H9 (cell line): ENCODE measurements at regions not wholly inside any gene's neighbourhood (a gene's known extent, or its start where the extent isn't known, plus 50 kb on each side); places are given as distances from the start of the nearest gene placed in this dataset.

Experiments
- DNase-seq: peaks from one replicate; pipeline ENCODE4 v3.0.0-alpha.2; 2017
- H2AFZ ChIP-seq: one replicate; pipeline ENCODE4 v1.6.1; 2013; ENCODE audit warnings: mild to moderate bottlenecking, low read length, control low read depth, moderate library complexity
- H2AK5ac ChIP-seq: 2 replicates; pipeline ENCODE4 v1.6.1; 2013; ENCODE audit warnings: low read length, control low read depth, mixed read lengths; ENCODE audit not compliant: insufficient read length
- H2BK120ac ChIP-seq: one replicate; pipeline ENCODE4 v1.6.1; 2013; ENCODE audit warnings: low read depth, mild to moderate bottlenecking, low read length, control low read depth, inconsistent platforms; ENCODE audit not compliant: poor library complexity, severe bottlenecking
- H2BK12ac ChIP-seq: 2 replicates; pipeline ENCODE4 v1.6.1; 2013; ENCODE audit warnings: low read length, control low read depth, mixed read lengths, low read depth; ENCODE audit not compliant: insufficient read length
- H2BK15ac ChIP-seq: 2 replicates; pipeline ENCODE4 v1.6.1; 2013; ENCODE audit warnings: low read depth, low read length, control low read depth
- H2BK20ac ChIP-seq: one replicate; pipeline ENCODE4 v1.6.1; 2013; ENCODE audit warnings: low read depth, mild to moderate bottlenecking, low read length, control low read depth, inconsistent platforms; ENCODE audit not compliant: poor library complexity, severe bottlenecking
- H2BK5ac ChIP-seq: 2 replicates; pipeline ENCODE4 v1.6.1; 2013; ENCODE audit warnings: low read length, control low read depth, mixed read lengths; ENCODE audit not compliant: insufficient read length
- H3K14ac ChIP-seq: 2 replicates; pipeline ENCODE4 v1.6.1; 2013; ENCODE audit warnings: low read length, control low read depth; ENCODE audit not compliant: insufficient read depth
- H3K18ac ChIP-seq: 2 replicates; pipeline ENCODE4 v1.6.1; 2013; ENCODE audit warnings: low read depth, mild to moderate bottlenecking, mixed read lengths, low read length, control low read depth; ENCODE audit not compliant: insufficient read length
- H3K23ac ChIP-seq: 2 replicates; pipeline ENCODE4 v1.6.1; 2013; ENCODE audit warnings: low read length, control low read depth, mixed read lengths, low read depth; ENCODE audit not compliant: insufficient read length
- H3K23me2 ChIP-seq: 2 replicates; pipeline ENCODE4 v1.6.1; 2013; ENCODE audit warnings: low read depth, mild to moderate bottlenecking, mixed read lengths, low read length, control low read depth; ENCODE audit not compliant: insufficient read length, poor library complexity, severe bottlenecking
- H3K27ac ChIP-seq: 2 replicates; pipeline ENCODE4 v1.5.1; 2013; ENCODE audit warnings: low read length, control low read depth, mixed read lengths, low read depth; ENCODE audit not compliant: insufficient read length
- H3K27me3 ChIP-seq: 2 replicates; pipeline ENCODE4 v1.6.1; 2013; ENCODE audit warnings: low read length, control low read depth, inconsistent platforms; ENCODE audit not compliant: insufficient read depth
- H3K4ac ChIP-seq: 2 replicates; pipeline ENCODE4 v1.6.1; 2013; ENCODE audit warnings: low read depth, mild to moderate bottlenecking, control low read depth, inconsistent platforms, low read length, moderate library complexity
- H3K4me1 ChIP-seq: 2 replicates; pipeline ENCODE4 v1.6.1; 2013; ENCODE audit warnings: low read length, control low read depth, inconsistent platforms; ENCODE audit not compliant: insufficient read depth
- H3K4me2 ChIP-seq: 2 replicates; pipeline ENCODE4 v1.6.1; 2013; ENCODE audit warnings: low read length, control low read depth, mixed read lengths; ENCODE audit not compliant: insufficient read length, insufficient read depth
- H3K56ac ChIP-seq: 2 replicates; pipeline ENCODE4 v1.6.1; 2013; ENCODE audit warnings: low read depth, mild to moderate bottlenecking, mixed read lengths, low read length, control low read depth; ENCODE audit not compliant: insufficient read length
- H3K79me1 ChIP-seq: 2 replicates; pipeline ENCODE4 v1.6.1; 2013; ENCODE audit warnings: low read depth, mild to moderate bottlenecking, moderate library complexity, low read length, control low read depth, inconsistent platforms; ENCODE audit not compliant: insufficient read depth, poor library complexity, severe bottlenecking
- H3K79me2 ChIP-seq: 2 replicates; pipeline ENCODE4 v1.6.1; 2013; ENCODE audit warnings: low read length, control low read depth, inconsistent platforms; ENCODE audit not compliant: insufficient read depth
- H3K9ac ChIP-seq: 2 replicates; pipeline ENCODE4 v1.6.1; 2013; ENCODE audit warnings: low read length, control low read depth, mixed read lengths; ENCODE audit not compliant: insufficient read length; ENCODE audit errors: extremely low read depth
- H3K9me3 ChIP-seq: one replicate; pipeline ENCODE4 v1.6.1; 2013; ENCODE audit warnings: low read depth, low read length, inconsistent platforms; ENCODE audit not compliant: control insufficient read depth
- H3T11ph ChIP-seq: one replicate; pipeline ENCODE4 v1.6.1; 2013; ENCODE audit warnings: mild to moderate bottlenecking, low read length, control low read depth, inconsistent platforms
- H4K20me1 ChIP-seq: one replicate; pipeline ENCODE4 v1.6.1; 2013; ENCODE audit not compliant: control insufficient read depth, insufficient read length, insufficient read depth
- H4K5ac ChIP-seq: 2 replicates; pipeline ENCODE4 v1.6.1; 2013; ENCODE audit warnings: low read depth, mild to moderate bottlenecking, mixed read lengths, low read length, control low read depth; ENCODE audit not compliant: insufficient read length
- H4K8ac ChIP-seq: replicated peaks from 2 replicates; pipeline ENCODE4 v1.6.1; 2013; ENCODE audit warnings: low read length, control low read depth, mixed read lengths, low read depth; ENCODE audit not compliant: insufficient read length
- H4K91ac ChIP-seq: 2 replicates; pipeline ENCODE4 v1.6.1; 2013; ENCODE audit warnings: low read depth, mild to moderate bottlenecking, moderate library complexity, mixed read lengths, low read length, control low read depth; ENCODE audit not compliant: insufficient read length
- H3K27ac Mint-ChIP-seq, 3 experiments: 2 replicates in 2 of 3; 3 replicates in 1 of 3; pipeline ENCODE4 v1.8.0; 2020 to 2021; ENCODE audit warnings: mixed read lengths in 3 of 3, mild to moderate bottlenecking in 1 of 3, moderate library complexity in 1 of 3
- H3K27me3 Mint-ChIP-seq: 2 replicates; pipeline ENCODE4 v1.8.0; 2021; ENCODE audit warnings: low read depth, mild to moderate bottlenecking, moderate library complexity, mixed read lengths
- H3K36me3 Mint-ChIP-seq, 3 experiments: 2 replicates in 2 of 3; 3 replicates in 1 of 3; pipeline ENCODE4 v1.8.0; 2020 to 2021; ENCODE audit warnings: low read depth in 3 of 3, mixed read lengths in 3 of 3; ENCODE audit not compliant: insufficient read depth in 1 of 3
- H3K4me1 Mint-ChIP-seq, 2 experiments: 2 replicates each; pipeline ENCODE4 v1.8.0; 2020; ENCODE audit warnings: mixed read lengths in 2 of 2
- H3K4me3 Mint-ChIP-seq, 2 experiments: 2 replicates in 1 of 2; 3 replicates in 1 of 2; pipeline ENCODE4 v1.8.0; 2020 to 2021; ENCODE audit warnings: mild to moderate bottlenecking in 2 of 2, mixed read lengths in 2 of 2, moderate library complexity in 1 of 2
- H3K9me3 Mint-ChIP-seq, 2 experiments: 2 replicates in 1 of 2; 3 replicates in 1 of 2; pipeline ENCODE4 v1.8.0; 2020; ENCODE audit warnings: mild to moderate bottlenecking in 2 of 2, mixed read lengths in 2 of 2, moderate library complexity in 1 of 2
- WGBS: extraction: QIAGEN DNeasy Blood & Tissue Kit; methylation state at CpG from one replicate; pipeline ENCODE4 v1.1.7; 2013; ENCODE audit warnings: missing lambda C conversion rate, low lambda C conversion rate, mixed read lengths; ENCODE audit not compliant: insufficient read length; ENCODE audit errors: extremely low coverage; 5-methylcytosine and 5-hydroxymethylcytosine counted together
- TF ChIP-seq, protein P1 (sequence below): fragments of 200-600 bp; sonication (generic); conservative IDR thresholded peaks from 3 replicates; pipeline ENCODE4 v1.8.0; 2021; ENCODE audit warnings: antibody characterized with exemption, mild to moderate bottlenecking

DNA sequence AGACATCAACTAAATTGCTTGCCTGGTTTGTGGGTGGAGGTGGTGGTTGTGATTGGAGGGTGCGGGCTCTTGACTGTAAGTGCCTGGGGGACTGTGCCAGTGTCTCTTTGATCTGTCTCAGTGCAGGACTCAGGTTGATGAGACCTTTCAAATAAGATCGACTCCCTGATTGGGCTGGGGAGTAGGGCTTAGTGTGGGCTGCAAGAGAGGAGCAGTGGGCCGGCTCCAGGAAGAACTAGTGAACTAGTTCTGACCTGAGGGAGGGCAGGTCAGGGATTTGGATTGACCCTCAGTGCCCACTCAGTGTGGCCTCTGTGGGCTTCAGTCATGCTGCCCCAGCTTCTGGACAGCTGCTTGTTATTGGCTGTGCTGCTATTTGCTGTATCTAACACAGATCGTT, 130.6 kb upstream of the CACNA1E start:
- no peak for DNase-seq
- Histone ChIP-seq H3T11ph (no peak overlapping the region), H3K9me3 (no peaks in the 10 kb centered on the region), H4K5ac (no peak overlapping the region), H2BK15ac (no peak overlapping the region), H3K4me1 (no peaks in the 10 kb centered on the region), H2BK5ac (no peak overlapping the region), H3K14ac (no peak overlapping the region), H3K23me2 (no peaks in the 10 kb centered on the region), H3K27me3 (no peaks in the 10 kb centered on the region), H3K23ac (no peak overlapping the region), H2BK120ac (no peak overlapping the region), H2BK20ac (no peak overlapping the region), H3K56ac (no peak overlapping the region), H4K20me1 (no peaks in the 10 kb centered on the region), H3K27ac (no peak overlapping the region), H3K4me2 (no peak overlapping the region), H3K79me2 (no peaks in the 10 kb centered on the region), H3K18ac (no peak overlapping the region), H4K8ac (no peak overlapping the region), H2AK5ac (no peak overlapping the region), H3K9ac (no peak overlapping the region), H2AFZ (no peak overlapping the region), H4K91ac (no peak overlapping the region), H2BK12ac (no peak overlapping the region), H3K4ac (no peak overlapping the region), H3K79me1 (no peaks in the 10 kb centered on the region)
- no CpG with 5 or more reads among the region's 4 CpGs for WGBS
- peaks cover 0 to 3% of the 10 kb centered on the region in 2 experiments; a peak in 3 of 4 replicates for H3K4me1 Mint-ChIP-seq
- H3K27ac Mint-ChIP-seq, result no peak overlapping the region
- peaks cover 5% of the 10 kb centered on the region; the same call in 1 of the 2 replicates for H3K27me3 Mint-ChIP-seq
- TF ChIP-seq, protein P1, sequence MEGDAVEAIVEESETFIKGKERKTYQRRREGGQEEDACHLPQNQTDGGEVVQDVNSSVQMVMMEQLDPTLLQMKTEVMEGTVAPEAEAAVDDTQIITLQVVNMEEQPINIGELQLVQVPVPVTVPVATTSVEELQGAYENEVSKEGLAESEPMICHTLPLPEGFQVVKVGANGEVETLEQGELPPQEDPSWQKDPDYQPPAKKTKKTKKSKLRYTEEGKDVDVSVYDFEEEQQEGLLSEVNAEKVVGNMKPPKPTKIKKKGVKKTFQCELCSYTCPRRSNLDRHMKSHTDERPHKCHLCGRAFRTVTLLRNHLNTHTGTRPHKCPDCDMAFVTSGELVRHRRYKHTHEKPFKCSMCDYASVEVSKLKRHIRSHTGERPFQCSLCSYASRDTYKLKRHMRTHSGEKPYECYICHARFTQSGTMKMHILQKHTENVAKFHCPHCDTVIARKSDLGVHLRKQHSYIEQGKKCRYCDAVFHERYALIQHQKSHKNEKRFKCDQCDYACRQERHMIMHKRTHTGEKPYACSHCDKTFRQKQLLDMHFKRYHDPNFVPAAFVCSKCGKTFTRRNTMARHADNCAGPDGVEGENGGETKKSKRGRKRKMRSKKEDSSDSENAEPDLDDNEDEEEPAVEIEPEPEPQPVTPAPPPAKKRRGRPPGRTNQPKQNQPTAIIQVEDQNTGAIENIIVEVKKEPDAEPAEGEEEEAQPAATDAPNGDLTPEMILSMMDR, result no peak
- H3K9me3 Mint-ChIP-seq, result no peaks in the 10 kb centered on the region
- H3K36me3 Mint-ChIP-seq, result no peaks in the 10 kb centered on the region
- no peak overlapping the region for H3K4me3 Mint-ChIP-seq
